ENCODE measurements at regions not wholly inside any gene's neighbourhood (a gene's known extent, or its start where the extent isn't known, plus 50 kb on each side); places are given as distances from the start of the nearest gene placed in this dataset.
"Not testable (repeated sequence)": the region's sequence is repeated elsewhere in the genome, so short reads cannot be mapped to it uniquely, and the experiment has no call there.

GRCh38 chr5:122612901-122613300, 162.0 kb upstream of the SNX2 start:
- ATAC-seq, result no peak
- TF ChIP-seq TCF4 (CRISPR knock-in tag; IDR thresholded peaks at IDR 0.05; ENCODE audit: borderline replicate concordance) (no peak), GLIS3 (CRISPR knock-in tag; IDR thresholded peaks at IDR 0.05) (no peak), ZFP30 (CRISPR knock-in tag; IDR thresholded peaks at IDR 0.05) (no peak)

- TF ChIP-seq ZNF8 (CRISPR knock-in tag; IDR thresholded peaks at IDR 0.05) (no peak), CSRNP3 (CRISPR knock-in tag; IDR thresholded peaks at IDR 0.05) (no peak), ZNF70 (CRISPR knock-in tag; IDR thresholded peaks at IDR 0.05) (no peak), ZFP30 (CRISPR knock-in tag; IDR thresholded peaks at IDR 0.05) (no peak), TOX (CRISPR knock-in tag; IDR thresholded peaks at IDR 0.05; ENCODE audit: borderline replicate concordance) (no peak), PPARA (CRISPR knock-in tag; IDR thresholded peaks at IDR 0.05; ENCODE audit: borderline replicate concordance) (no peak), RARB (CRISPR knock-in tag; IDR thresholded peaks at IDR 0.05) (no peak), ZC3H10 (CRISPR knock-in tag; IDR thresholded peaks at IDR 0.05) (no peak), CSDC2 (CRISPR knock-in tag; IDR thresholded peaks at IDR 0.05) (no peak), TSHZ2 (CRISPR knock-in tag; IDR thresholded peaks at IDR 0.05) (no peak), PATZ1 (CRISPR knock-in tag; IDR thresholded peaks at IDR 0.05; ENCODE audit: borderline replicate concordance) (no peak)
- no peak for ATAC-seq
These were observed 159.7 kb upstream of the SNX2 start for GRCh38 chr5:122615146-122615545.

GRCh38 chr5:122615832-122616231, 159.0 kb upstream of the SNX2 start:
- ATAC-seq, result no peak
- TF ChIP-seq PATZ1 (CRISPR knock-in tag; IDR thresholded peaks at IDR 0.05; ENCODE audit: borderline replicate concordance), result no peak
- no peak for TF ChIP-seq ARNTL (CRISPR knock-in tag; IDR thresholded peaks at IDR 0.05; ENCODE audit: borderline replicate concordance, low read depth)
- TF ChIP-seq ZNF8 (CRISPR knock-in tag; IDR thresholded peaks at IDR 0.05), result no peak
- TF ChIP-seq CREB5 (CRISPR knock-in tag; IDR thresholded peaks at IDR 0.05; ENCODE audit: low read depth), result no peak
- no peak for TF ChIP-seq ZNF70 (CRISPR knock-in tag; IDR thresholded peaks at IDR 0.05)
- TF ChIP-seq TCF4 (CRISPR knock-in tag; IDR thresholded peaks at IDR 0.05; ENCODE audit: borderline replicate concordance), result no peak
- TF ChIP-seq RARB (CRISPR knock-in tag; IDR thresholded peaks at IDR 0.05), result no peak
- no peak for TF ChIP-seq ESRRG (CRISPR knock-in tag; IDR thresholded peaks at IDR 0.05)
- TF ChIP-seq OSR1 (CRISPR knock-in tag; IDR thresholded peaks at IDR 0.05), result no peak

- ATAC-seq, result not testable (repeated sequence)
These were observed 156.8 kb upstream of the SNX2 start for GRCh38 chr5:122618046-122618445.

GRCh38 chr5:122620768-122621167, 154.1 kb upstream of the SNX2 start:
- ATAC-seq, result not testable (repeated sequence)

GRCh38 chr5:122628714-122629113, 146.2 kb upstream of the SNX2 start:
- not testable (repeated sequence) for ATAC-seq
